Aorta (tissue), 5 donors: ENCODE measurements at regions not wholly inside any gene's neighbourhood (a gene's known extent, or its start where the extent isn't known, plus 50 kb on each side); places are given as distances from the start of the nearest gene placed in this dataset.

Experiments used
- ATAC-seq: fragments of 200-7000 bp; cut with Tn5 transposase; one replicate; pipeline ENCODE4 v1.9.1; 2022; ENCODE audit warnings: moderate library complexity; ENCODE audit not compliant: low FRiP score
- DNase-seq, 2 donors: peaks; one replicate each; pipeline ENCODE4 v3.0.0-alpha.2; 2020
- H3K27ac ChIP-seq, 2 donors: one replicate each; pipeline ENCODE4 v1.5.1; 2013; ENCODE audit warnings: low read length in 2 of 2, mild to moderate bottlenecking in 2 of 2, moderate library complexity in 2 of 2, control low read depth in 1 of 2, inconsistent platforms in 1 of 2, low read depth in 1 of 2
- H3K27me3 ChIP-seq, 2 donors: one replicate each; pipeline ENCODE4 v1.6.1; 2013; ENCODE audit warnings: control low read depth in 1 of 2, low read length in 1 of 2, mild to moderate bottlenecking in 1 of 2, moderate library complexity in 1 of 2; ENCODE audit not compliant: insufficient read depth in 2 of 2, control insufficient read depth in 1 of 2
- H3K36me3 ChIP-seq, 2 donors: one replicate each; pipeline ENCODE4 v1.6.1; 2013; ENCODE audit warnings: control low read depth in 1 of 2, low read length in 1 of 2, mild to moderate bottlenecking in 1 of 2; ENCODE audit not compliant: insufficient read depth in 2 of 2, control insufficient read depth in 1 of 2
- H3K4me1 ChIP-seq, 2 donors: one replicate each; pipeline ENCODE4 v1.6.1; 2013; ENCODE audit warnings: low read length in 2 of 2, control low read depth in 1 of 2, mild to moderate bottlenecking in 1 of 2, moderate library complexity in 1 of 2; ENCODE audit not compliant: insufficient read depth in 2 of 2, control insufficient read depth in 1 of 2
- H3K4me3 ChIP-seq, 2 donors: one replicate each; pipeline ENCODE4 v1.5.1; 2013; ENCODE audit warnings: low read length in 2 of 2, control low read depth in 1 of 2, mild to moderate bottlenecking in 1 of 2
- H3K9me3 ChIP-seq: one replicate; pipeline ENCODE4 v1.6.1; 2013; ENCODE audit warnings: mild to moderate bottlenecking, low read length; ENCODE audit not compliant: control insufficient read depth
- WGBS, 2 donors: extraction: QIAGEN DNeasy Blood & Tissue Kit; methylation state at CpG; one replicate each; pipeline ENCODE4 v1.1.7; 2013; 5-methylcytosine and 5-hydroxymethylcytosine counted together
- intact Hi-C, 2 donors: fragments of 100-400 bp; cut with DNase I; formaldehyde crosslinking; loops; one replicate each; pipeline versions ENCODE4 v1.14.2 to v1.15.0; 2022
- donor health status: healthy with polysubstance abuse.
- donor health status: Bipolar disorder and iron deficiency.
- donor health status: DM: no; HTN: no; CAD: no.
- donor health status: DM: no; HTN: no; CAD: no.
- donor health status: DM: yes; HTN: yes; CAD: no.

GRCh38 chr19:30245401-30246039, 126.7 kb upstream of the ZNF536 start:
- H3K4me1 ChIP-seq, result no peaks in the 10 kb centered on the region
- peaks cover 1% of the 10 kb centered on the region for H3K9me3 ChIP-seq
- intact Hi-C loops, result no loop called here
- 82 to 85% methylated on average over 17 of the region's 17 CpGs for WGBS, 2 donors
- no peaks in the 10 kb centered on the region for H3K27me3 ChIP-seq
- ATAC-seq (no peak), DNase-seq (no peak)
- H3K36me3 ChIP-seq, result no peaks in the 10 kb centered on the region
- no peak overlapping the region for H3K4me3 ChIP-seq
- no peak overlapping the region for H3K27ac ChIP-seq

DNA sequence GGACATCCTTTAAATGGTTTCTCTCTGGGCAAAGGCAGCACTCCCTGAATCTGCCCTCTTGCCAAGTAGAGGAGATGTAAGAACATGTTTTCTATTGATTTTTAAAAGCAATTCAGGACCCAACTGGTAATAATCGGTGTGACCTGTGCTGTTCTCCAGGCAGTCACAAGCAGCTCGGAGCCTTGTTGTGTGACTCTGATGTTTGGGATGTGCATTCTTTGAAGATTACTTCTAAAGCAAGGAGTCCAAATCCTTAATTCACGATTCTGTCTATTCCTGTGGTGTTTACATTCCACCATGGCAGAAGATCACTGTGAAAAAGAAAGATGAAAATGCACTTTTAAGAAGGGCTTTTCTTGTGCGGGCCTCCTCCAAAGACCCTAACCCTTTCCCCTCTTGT, 122.3 kb upstream of the ZNF536 start:
- ATAC-seq (no peak), DNase-seq (no peak)
- 43 to 59% methylated on average over 4 of the region's 4 CpGs for WGBS, 2 donors
- H3K4me1 ChIP-seq, result no peaks in the 10 kb centered on the region
- intact Hi-C loops, result no loop called here
- no peak overlapping the region for H3K27ac ChIP-seq
- H3K9me3 ChIP-seq, result peaks cover 1% of the 10 kb centered on the region
- peaks cover 0 to 4% of the 10 kb centered on the region in 2 donors for H3K27me3 ChIP-seq
- H3K36me3 ChIP-seq, result no peaks in the 10 kb centered on the region
- H3K4me3 ChIP-seq, result no peak overlapping the region

DNA sequence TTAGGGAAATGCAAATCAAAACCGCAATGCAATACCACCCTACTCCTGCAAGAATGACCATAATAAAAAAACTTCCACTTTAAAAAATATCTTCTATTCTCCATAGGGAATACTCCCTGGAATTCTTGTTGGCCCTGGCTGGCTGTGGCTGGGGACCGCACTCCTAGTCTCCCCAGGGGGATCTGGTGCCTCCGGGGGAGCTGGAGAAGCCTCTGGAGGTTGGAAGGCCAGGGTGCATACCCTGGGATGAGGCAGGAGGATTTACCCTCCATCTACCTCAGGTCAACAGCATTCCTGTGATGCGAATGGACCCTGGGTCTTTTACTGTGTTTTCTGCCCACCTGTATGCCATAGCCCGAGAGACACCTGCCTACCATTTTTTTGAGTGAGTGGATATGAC, 120.0 kb upstream of the ZNF536 start:
- peaks cover 1% of the 10 kb centered on the region for H3K9me3 ChIP-seq
- no peak overlapping the region for H3K27ac ChIP-seq
- no peak for DNase-seq
- no peaks in the 10 kb centered on the region for H3K36me3 ChIP-seq
- 67 to 72% methylated on average over 5 of the region's 5 CpGs for WGBS, 2 donors
- intact Hi-C loops, result no loop called here
- no peak overlapping the region for H3K4me3 ChIP-seq
- peaks cover 0 to 4% of the 10 kb centered on the region in 2 donors for H3K27me3 ChIP-seq
- H3K4me1 ChIP-seq, result no peaks in the 10 kb centered on the region
- no peak for ATAC-seq

- no peaks in the 10 kb centered on the region for H3K4me1 ChIP-seq
- H3K9me3 ChIP-seq, result no peaks in the 10 kb centered on the region
- ATAC-seq (no peak), DNase-seq (no peak)
- intact Hi-C loops, result no loop called here
- H3K27me3 ChIP-seq, result peaks cover 0 to 4% of the 10 kb centered on the region in 2 donors
- 54 to 56% methylated on average over 15 of the region's 15 CpGs for WGBS, 2 donors
- H3K4me3 ChIP-seq, result no peak overlapping the region
- no peak overlapping the region for H3K27ac ChIP-seq
- no peaks in the 10 kb centered on the region for H3K36me3 ChIP-seq
Observed at GRCh38 chr19:30253581-30253996, 118.6 kb upstream of the ZNF536 start.

- H3K9me3 ChIP-seq, result no peaks in the 10 kb centered on the region
- peaks cover 0 to 4% of the 10 kb centered on the region in 2 donors for H3K27me3 ChIP-seq
- no peak for ATAC-seq
- 16 to 30% methylated on average over 5 of the region's 5 CpGs for WGBS, 2 donors
- intact Hi-C loops, result no loop called here
- no peak for DNase-seq
- H3K4me3 ChIP-seq, result no peak overlapping the region
- no peak overlapping the region for H3K27ac ChIP-seq
- no peaks in the 10 kb centered on the region for H3K36me3 ChIP-seq
- no peaks in the 10 kb centered on the region for H3K4me1 ChIP-seq
Observed at GRCh38 chr19:30254158-30254557, 118.0 kb upstream of the ZNF536 start.

DNA sequence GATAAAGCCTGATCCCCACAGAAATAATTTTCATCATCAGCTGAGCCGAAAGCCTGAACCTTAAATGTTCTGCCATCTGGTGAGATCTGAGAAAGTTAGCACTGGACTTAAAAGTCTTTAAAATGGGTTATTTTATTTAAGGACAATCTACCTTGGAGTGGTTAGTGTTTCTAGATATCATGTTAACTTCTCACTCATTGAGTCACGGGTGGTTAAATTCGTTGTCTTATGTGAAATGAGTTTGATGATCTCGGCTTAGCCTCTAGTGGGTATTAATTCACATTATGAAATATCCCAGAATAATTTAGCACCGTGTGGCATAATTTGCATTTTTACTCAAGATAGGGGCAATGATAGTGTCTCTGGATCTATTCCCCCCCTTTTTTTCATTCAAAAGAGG, 117.4 kb upstream of the ZNF536 start:
- Histone ChIP-seq H3K9me3 (no peaks in the 10 kb centered on the region), H3K4me3 (no peak overlapping the region), H3K27me3 (peaks cover 0 to 4% of the 10 kb centered on the region in 2 donors), H3K36me3 (no peaks in the 10 kb centered on the region), H3K27ac (no peak overlapping the region), H3K4me1 (no peaks in the 10 kb centered on the region)
- intact Hi-C loops, result no loop called here
- ATAC-seq (no peak), DNase-seq (no peak)
- WGBS, 2 donors, result 69 to 71% methylated on average over 5 of the region's 5 CpGs

DNA sequence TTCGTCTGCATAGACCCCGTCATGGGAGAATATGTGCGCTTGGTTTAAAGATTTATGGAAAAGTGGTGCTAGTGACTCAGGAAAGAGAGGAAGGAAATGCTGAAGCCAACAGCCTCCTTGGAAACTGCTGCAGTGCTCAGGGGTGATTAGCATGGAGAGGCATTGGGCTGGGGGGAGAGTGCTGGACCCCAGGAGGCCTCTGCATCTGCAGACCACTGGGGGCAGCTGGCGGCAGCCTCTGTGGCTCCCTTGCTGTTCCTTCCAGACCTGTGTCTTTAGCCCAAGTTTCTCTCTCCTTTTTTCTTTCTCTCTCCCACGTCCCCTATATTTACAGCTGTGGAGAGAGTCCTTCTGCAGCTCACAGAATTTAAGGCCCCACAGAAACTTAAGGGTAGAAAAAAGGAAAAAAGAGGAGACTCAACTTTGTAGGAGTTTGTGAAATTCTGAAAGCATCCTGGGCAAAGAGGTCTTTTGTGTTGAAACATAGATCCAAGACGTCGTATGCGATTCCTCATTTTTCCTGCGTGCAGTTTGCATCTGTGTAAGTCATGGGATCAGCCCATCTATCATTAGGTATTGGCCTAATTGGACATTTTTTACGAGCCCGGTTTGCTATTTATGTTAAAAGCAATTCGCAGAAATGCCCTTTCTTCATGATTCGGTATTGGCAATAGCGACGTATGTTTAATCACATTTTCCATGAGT, 116.2 kb upstream of the ZNF536 start:
- H3K36me3 ChIP-seq, result no peaks in the 10 kb centered on the region
- DNase-seq (no peak), ATAC-seq (no peak)
- 40 to 45% methylated on average over 15 of the region's 15 CpGs for WGBS, 2 donors
- H3K27ac ChIP-seq, result no peak overlapping the region
- no peaks in the 10 kb centered on the region for H3K4me1 ChIP-seq
- no peak overlapping the region for H3K4me3 ChIP-seq
- H3K9me3 ChIP-seq, result no peaks in the 10 kb centered on the region
- intact Hi-C loops, result no loop called here
- H3K27me3 ChIP-seq, result peaks cover 0 to 3% of the 10 kb centered on the region in 2 donors

DNA sequence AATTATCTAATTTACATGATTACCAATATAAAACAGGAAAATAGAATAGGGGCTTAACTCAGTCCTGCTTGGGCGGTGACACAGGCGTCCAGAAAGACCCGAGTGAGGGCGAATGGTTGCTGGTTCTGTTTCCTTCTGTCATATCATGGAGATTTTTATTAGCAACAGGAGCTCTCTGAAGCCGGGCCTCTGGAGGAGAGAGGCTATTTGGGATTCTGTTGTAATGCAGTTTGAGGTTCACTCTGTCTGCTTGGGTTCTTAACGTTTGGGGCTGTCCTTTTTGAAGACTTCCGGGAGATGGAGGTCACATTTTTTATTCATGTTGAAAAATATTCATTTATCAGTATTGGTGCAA, 115.7 kb upstream of the ZNF536 start:
- DNase-seq, result no peak
- H3K36me3 ChIP-seq, result no peaks in the 10 kb centered on the region
- intact Hi-C loops, result no loop called here
- ATAC-seq, result no peak
- 39 to 42% methylated on average over 7 of the region's 7 CpGs for WGBS, 2 donors
- no peaks in the 10 kb centered on the region for H3K9me3 ChIP-seq
- H3K4me3 ChIP-seq, result no peak overlapping the region
- no peak overlapping the region for H3K27ac ChIP-seq
- H3K4me1 ChIP-seq, result no peaks in the 10 kb centered on the region
- peaks cover 0 to 2% of the 10 kb centered on the region in 2 donors for H3K27me3 ChIP-seq

DNA sequence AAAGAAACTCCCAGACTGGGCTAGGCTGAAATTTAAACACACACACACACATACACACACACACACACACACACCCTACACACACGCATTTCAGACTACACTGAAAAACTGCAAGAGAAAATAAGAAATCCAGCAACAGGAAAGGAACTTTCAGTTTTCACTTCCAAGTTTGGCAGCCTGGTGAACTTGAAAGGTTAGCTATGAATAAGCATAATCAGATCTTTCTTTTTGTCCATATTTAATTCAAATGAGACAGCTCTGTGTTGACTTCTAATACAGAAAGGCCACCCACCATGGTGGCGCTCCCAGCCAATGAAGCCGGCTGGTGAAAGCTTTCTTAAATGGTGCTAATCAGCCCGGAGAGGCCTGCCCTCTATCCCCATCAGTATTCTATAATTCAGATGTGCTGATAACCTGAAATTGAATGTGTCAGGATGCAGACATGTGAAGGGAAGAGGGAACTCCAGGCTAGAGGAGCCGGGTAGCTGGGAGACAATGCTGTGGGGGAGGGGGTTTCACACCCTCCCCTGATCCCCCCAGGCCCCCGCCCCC, 108.3 kb upstream of the ZNF536 start:
- Histone ChIP-seq H3K36me3 (no peaks in the 10 kb centered on the region), H3K4me3 (no peak overlapping the region), H3K27me3 (no peaks in the 10 kb centered on the region), H3K4me1 (no peaks in the 10 kb centered on the region), H3K9me3 (no peaks in the 10 kb centered on the region), H3K27ac (no peak overlapping the region)
- intact Hi-C loops, result no loop called here
- DNase-seq (no peak), ATAC-seq (no peak)
- WGBS, 2 donors, result 11 to 17% methylated on average over 6 of the region's 6 CpGs
